NCI-H2196 (cell line): ENCODE measurements at regions not wholly inside any gene's neighbourhood (a gene's known extent, or its start where the extent isn't known, plus 50 kb on each side); places are given as distances from the start of the nearest gene placed in this dataset.
"Not testable (repeated sequence)": the region's sequence is repeated elsewhere in the genome, so short reads cannot be mapped to it uniquely, and the experiment has no call there.

ENCODE experiments used
- DNase-seq: peaks from one replicate; lab custom pipeline; 2025; ENCODE audit not compliant: unreplicated experiment; lab: John Stamatoyannopoulos, UW

DNA sequence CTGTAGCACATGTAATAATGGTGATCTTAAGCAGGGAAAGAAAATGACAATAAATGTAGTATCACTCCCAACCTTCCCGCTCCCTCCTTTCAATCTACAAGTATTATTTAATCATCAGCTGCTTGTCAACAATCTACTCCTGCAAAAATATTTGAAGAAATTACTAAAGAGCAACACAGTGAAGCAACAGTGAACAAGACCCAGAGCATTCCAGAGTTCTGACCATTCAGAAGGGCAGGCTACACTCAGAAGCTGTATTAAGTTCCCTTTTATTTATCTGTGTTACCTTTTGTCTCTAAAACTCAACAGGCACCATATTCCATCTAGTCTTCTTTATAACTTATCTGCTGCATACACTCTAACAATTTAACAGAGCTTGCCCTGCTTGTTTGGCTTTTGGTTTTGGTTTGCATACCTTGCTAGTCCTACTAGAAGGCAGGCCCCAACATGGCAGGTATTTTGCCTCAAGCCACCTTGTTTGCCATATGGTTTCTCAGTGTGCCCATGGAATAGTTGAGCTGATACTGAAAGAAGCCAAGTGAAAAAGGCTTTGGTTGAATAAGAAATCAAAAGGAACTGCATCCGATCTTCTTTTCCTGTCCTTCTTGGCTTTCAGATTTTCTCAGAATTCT, 253.9 kb downstream of the CEMIP2 start:
- no peak for DNase-seq

DNA sequence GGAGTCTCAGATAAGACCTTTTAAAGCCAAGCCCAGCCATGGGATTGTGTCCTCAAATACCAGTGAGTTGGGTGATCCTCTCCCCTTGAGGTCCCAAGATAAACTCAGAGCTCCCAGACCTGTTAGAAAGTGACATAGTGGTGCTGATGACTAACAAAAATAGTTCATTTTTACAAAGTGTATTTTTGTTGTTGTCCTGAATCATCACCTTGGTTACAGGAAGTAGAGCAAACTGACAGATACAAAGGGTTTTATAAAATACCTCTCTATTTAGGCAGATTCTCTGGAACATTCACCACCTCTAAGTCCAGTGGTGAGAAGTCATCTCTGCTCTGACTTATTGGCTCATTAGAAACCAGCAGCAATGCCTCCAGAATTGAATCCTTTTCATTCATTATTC, 259.3 kb downstream of the CEMIP2 start:
- DNase-seq = no peak

DNA sequence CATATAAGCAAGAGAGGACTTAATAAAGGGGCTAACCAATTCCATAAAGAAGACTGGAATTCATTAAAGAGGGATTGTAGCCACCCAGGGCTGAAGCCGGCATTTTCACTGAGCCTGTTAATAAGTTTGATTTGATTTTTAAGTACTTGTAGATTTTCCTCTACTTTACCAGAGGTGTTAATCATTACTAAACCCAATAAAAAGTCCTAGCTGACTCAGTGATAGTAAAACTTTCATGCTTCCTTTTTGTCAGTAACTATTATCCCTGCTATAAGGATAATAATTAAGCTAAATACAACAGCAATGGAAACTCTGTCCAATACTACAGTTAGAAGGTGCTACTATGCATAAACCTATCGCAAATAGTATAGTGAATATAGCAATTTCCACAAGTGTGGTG, 260.2 kb downstream of the CEMIP2 start:
- not testable (repeated sequence) for DNase-seq

DNA sequence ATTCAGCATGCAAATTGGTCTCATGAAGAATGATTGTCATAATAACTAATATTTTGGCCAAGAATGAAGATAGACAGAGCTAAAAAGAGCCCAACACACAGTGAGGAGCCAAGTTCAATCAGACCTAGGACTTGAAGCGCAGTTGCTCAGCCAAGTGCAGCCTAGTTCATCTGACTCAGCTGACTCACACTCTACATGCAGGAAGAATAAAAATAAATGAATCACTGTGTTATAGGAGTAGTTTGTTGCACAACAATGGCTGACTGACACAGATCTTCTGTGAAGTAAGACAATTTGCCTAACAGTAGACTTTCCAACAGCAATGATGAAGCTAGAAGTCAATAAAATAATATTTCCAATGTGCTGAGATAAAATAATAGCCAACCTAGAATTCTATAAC, 261.5 kb downstream of the CEMIP2 start:
- no peak for DNase-seq

DNA sequence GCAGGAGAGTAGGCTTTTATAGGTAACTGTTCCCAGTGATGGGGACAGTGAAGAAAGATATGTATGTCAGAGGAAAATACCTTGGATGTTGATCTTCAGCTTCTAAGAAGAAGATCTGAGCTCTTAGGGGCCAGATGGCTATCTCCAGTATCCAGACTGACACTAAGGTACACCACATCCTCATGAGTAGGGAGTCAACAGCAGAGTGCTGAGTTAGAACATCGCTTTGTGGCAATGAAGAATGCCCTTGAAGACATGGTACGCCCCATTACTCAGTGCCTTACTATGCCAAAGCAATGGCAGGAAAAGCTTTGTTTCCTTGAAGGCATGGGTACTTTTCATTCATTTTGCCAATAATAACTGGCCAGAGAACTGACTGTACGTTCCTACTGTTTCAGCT, 263.7 kb downstream of the CEMIP2 start:
- no peak for DNase-seq

DNA sequence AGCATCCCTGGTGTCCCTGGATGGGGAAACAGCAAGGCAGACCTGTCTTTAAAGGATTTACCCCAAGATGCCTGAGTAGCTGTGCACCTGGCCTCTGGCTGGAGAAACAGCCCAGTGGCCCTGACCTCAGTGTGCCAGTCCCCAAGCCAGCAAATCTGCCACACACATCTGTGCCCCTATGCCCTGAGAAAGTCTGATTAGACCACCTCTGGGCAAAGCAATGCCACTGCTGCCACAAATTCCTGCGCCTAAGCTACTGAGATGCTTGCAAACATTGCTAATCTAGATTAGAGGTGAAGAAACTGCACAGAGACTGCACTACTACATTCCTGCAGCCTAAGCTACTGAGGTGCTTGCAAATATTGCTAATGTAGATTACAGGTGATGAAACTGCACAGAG, 269.6 kb downstream of the CEMIP2 start:
- no peak for DNase-seq

DNA sequence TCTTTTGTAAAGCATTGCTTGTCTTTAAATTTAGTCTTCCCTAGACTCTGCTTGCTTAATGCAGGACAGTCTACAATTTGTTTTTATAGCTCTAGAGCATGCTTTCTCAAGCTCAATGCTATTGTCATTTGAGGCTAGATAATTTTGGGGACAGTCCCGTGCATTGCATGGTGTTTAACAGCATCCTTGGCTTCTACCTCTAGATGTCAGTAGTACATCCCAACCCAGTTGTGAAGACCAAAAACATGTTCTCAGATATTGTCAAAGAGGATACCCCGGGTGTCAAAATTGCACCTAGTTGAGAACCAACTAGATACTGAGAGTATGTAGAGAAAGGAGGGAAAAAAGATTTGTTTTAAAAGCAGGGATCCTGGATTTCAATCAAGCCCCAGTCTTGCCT, 277.5 kb downstream of the CEMIP2 start:
- no peak for DNase-seq

DNA sequence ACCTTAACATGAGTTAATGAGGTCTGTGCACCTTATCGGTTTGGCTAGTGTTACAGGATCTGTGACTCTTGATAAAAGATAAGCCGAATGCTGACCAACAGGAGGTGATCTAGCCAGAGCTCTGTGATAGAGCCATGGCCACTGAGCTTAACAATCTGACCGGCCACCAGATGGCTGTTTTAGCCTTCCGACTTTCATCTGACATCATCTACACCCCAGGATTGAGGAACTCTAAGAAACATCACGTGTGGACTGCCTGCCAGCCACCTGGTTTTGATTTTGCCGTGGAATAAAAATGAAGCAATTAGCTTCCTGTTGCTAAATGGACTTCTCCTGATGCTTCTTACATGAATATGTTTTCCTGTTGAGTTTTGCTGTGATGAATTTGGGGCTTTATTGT, 281.3 kb downstream of the CEMIP2 start:
- no peak for DNase-seq

DNA sequence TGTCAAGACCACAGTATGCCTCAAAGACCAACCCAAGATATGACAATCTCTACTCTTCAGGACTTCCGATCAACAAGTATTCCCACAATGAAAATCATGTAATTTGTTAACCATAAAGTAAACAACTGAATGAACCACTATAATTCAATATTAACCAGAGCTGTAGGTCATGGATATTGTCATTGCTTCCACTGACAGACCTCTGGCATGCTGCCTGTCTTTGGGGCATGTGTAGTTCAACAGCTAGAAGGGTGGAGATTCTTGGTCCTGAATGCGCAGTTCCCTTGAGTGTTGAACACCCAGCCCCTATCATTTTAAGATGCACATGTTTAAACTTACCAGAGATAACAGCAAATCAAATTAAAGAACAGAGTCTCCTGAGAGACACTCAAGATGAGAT, 283.0 kb downstream of the CEMIP2 start:
- DNase-seq = no peak

DNA sequence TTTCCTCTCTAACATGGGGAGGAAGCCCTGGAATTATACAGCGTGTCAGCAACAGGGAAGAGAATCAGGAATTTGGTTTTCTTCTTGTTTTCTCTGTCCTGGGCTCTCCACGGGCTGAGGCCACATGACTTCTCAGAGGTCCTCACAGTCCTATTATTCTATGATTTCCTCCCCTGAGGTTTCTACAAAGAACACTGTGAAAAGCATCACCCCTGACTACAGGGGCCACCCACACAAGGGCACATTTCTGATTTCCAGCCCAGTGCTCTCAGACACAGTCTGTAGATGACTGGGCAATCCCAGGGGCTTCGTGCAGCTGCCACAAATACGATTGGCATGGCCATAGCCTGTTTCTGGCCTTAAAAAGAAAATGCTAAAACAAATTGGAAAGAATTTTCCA, 284.9 kb downstream of the CEMIP2 start:
- DNase-seq = no peak

DNA sequence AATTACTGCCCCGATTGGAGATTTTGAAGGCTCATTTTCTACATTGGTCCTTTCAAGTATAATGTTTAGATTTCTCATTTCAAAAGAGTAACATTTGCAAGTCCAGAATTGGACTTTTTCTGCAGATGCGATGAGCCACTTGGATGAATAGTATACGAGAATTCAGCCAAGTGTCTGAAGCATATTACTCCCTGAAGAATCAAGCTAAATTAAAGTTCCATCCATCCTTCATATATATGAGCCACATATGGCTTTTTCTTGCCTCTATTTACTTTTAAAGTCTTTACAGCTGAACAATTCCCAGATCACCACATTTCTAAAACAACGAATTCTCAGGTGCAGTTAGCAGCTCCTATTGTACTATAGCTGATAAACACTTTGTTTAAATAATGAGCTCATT, 288.7 kb downstream of the CEMIP2 start:
- no peak for DNase-seq

DNA sequence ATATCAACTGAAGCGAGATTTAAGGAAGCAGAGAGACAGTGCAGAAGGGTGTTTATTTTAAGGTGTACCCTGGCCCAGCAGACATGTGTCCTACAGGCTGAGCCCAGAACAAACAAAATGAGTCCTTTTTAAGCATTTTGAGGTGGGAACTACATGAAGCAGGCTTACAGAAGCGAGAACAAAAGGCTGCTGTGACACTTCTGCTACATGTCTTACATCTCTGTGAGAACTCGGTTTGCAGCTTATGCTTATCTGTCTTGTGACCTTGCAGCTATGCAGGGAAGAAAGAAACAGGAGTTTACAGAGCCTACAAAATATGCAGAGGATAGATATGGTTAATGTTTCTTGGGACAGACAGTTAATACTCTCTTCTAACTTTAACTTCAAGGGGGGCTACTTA, 295.9 kb downstream of the CEMIP2 start:
- no peak for DNase-seq

DNA sequence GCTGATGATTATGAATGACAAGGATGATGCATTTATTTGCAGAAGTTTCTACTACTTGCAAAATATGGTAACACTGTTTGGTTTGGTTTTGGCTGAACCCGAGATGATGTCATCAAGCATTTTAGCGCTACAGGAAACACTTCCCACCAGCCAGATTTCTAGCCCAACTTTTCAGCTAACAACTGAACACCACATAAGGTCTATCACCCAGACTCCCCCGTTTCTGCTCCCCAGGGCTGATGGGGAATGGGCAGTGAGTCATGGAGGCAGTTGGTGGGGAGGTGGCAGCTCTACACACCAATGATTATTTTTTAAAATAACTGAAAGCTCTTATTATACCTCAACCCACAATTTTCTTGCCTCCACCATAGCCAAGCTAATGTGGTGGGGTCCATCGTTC, 302.9 kb downstream of the CEMIP2 start:
- no peak for DNase-seq

DNA sequence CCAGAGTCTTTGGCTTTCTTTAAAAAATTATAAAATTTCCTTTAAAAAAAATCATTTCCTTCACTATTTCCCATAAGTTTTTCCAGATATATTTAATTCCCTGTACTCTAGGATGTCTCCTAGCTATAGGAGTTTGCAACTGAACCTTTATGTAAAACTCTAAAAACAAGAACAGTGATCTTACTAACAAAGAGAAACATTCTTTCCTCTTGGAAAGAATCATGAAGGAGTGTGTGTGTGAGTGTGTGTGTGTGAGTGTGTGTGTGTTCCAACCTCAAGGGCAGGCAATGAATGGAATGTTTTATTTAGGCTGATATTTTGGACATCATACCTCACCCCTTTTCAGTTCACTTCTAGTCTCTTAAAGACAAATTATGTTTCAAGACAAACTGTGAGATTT, 309.2 kb downstream of the CEMIP2 start:
- DNase-seq = no peak

DNA sequence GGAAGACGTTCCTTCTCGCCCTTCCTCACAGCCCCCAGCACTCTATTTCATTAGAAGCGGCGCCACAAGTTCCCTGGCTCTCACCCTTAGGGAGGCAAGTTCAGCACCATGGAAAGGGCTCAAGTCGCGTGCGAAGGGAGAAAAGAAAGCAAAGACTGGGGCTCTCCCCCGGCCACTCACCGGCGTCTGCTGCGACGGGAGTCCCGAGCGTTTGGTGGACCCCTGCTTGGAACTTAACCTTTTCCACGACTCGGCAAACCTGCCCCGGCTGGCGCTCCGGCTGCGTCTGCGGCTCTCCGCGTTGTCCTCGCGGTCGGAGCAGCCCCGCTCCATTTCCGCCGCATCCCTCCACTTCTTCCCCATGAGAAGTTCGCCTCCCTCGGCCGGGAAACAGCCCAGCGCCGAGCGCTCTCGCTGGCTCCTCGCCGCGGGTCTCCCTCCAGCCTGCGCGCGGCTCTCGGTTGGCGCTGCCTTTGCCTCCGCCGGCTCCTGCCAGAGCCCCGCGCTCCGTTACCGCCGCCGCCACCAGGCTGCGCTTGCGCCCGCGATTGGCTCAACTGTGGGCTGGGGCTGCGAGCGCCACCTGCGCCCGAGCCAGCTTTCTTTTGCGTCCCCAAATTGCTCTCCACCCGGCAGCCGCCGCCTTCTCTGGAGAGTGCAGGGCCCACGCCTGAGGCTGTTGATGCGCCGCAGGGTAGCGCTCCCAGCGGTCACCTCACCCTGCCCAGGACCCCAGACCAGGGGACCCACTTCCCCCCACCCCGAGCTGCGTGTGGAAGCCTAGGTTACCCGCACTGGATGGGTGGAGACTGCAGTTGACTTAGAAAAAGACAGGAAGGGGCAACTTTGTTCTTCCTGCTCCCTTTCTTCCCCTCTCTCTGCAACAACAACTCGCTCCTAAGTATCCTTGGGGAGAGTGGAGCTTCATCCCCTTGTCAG, 321.6 kb downstream of the CEMIP2 start:
- peak; percentile 1 for DNase-seq

DNA sequence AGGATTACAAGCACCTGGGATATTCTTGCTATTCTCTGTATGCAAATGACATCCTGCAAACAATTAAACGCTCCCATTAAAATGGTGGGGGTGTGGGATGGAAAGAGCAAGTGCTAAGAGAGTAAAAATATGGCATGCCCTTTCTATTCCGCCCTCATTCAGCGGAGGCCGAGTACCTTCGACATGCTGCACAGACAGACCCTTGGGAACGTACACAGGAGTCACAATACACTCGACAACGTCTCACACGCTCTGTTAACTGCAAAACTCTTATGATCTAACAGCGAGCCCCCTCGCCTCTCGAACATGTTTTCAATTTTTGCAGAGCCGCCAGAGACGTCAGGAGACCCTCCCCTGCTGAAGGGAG, 322.2 kb downstream of the CEMIP2 start:
- no peak for DNase-seq

DNA sequence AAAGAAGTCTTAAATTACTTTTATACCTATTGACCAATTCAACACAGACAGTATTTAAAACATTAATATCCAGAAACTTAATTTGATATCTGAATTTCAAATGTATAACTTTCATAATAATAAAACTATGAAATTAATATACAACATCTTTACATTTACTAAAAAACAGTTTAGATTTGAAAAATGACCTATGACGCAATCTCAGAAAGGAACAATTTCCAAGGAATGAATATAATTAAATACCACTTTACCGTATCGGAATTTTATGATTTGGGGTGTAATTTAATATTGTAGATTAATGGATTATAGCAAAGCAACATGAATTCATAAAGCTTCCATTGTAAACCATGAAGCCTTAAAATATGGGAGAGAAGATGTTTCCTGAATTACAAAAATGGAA, 321.5 kb upstream of the TRPM3 start:
- DNase-seq = no peak

DNA sequence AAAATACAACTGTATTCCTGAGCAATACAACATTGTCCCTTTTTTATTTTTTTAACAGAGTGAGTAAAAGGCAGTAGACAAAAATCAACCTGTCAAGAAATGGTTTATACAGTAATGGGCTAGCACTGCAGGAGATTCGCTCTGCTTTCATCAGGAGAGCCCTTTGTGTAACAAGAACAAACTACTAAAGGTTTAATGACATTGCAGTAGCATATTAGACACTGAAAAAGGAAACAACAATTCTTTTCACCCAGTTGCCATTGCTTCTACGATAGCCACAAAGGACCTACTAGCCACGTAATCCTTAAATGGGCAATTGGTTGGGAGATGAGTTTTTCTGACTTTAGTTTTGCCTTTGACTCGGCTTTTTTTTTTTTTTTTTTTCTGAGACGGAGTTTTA, 319.8 kb upstream of the TRPM3 start:
- no peak for DNase-seq

DNA sequence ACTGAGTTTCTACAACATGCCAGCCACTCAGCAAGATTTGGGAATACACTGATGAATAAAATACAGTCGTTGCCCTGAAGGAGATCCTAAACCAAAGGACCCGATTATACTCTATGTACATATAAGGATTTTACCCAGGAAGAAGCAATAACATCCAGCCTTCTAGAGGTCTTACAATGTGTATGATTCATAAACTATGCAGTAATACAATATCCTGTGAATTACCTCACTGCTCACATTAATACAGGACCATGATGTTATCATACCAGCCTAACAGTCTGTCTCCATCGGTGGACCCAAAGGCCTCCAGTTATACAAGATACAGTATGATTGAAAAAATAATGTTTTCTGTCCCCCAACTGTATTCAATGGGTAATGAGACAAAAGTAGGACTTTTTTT, 310.5 kb upstream of the TRPM3 start:
- no peak for DNase-seq

DNA sequence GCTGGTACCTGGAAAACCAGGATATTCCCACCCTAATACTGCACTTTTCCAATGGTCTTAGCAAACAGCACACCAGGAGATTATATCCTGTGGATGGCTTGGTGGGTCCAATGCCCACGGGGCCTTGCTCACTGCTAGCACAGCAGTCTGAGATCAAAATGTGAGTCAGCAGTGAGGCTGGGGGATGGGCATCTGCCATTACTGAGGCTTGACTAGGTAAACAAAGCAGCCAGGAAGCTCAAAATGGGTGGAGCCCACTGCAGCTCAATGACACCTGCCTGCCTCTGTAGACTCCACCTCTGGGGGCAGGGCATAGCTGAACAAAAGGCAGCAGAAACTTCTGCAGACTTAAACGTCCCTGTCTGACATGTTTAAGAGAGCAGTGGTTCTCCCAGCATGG, 285.9 kb upstream of the TRPM3 start:
- not testable (repeated sequence) for DNase-seq

DNA sequence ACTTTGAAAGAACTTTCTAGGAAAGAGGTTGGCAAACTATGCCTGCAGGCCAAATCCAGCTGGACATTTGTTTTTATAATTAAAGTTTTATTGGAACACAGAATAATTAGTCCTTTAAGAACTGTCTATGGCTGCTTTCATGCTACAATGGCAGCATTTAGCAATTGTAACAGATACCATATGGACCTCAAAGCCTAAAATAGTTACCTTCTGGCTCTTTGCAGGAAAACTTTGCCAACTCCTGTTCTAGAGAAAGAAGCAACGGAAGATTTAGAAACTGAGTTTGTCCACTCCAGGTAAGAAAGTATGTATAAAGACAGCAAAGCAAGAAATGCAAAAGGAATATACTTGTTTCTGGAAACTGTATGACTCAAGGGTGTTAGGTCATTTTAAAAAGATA, 281.7 kb upstream of the TRPM3 start:
- DNase-seq = no peak

DNA sequence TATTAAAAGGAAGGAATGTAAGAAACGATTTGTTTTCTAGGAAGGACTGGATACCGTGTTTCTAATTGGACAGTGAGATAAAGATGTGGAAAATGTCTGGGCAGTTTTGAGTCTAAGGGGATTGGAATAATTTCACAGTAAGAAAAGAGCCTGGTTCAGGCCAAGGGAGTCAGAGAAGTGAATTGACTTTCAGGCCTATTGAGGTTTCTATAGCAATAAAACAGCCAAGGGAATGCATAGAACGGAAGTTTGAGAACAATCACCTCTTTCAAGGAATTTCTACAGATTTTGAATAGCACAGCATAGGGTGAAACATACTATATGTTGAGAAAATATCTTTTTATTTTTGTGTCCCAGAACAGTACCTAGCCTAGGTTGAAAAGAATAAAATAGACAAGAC, 271.6 kb upstream of the TRPM3 start:
- no peak for DNase-seq

DNA sequence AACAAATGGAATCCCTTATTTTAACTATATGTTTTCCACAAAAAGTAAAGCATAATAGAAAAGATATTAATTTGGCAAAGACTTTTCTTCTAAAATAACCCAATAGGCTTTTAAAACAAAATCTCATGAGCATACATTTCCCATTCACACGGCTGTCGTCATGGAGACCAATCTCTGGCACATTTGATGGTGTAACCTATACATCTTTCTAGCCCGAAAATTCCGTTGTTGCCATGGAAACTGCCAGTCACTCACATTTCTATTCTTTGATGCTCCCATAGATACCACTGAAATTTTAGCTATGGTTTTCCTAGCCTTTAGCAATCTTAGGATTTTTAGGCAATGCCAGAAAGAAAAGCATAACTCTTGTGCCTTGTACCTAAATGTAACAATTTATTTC, 262.9 kb upstream of the TRPM3 start:
- DNase-seq = no peak
